B cell (primary cell): ENCODE measurements at regions not wholly inside any gene's neighbourhood (a gene's known extent, or its start where the extent isn't known, plus 50 kb on each side); places are given as distances from the start of the nearest gene placed in this dataset.

Experiments
- EZH2 ChIP-seq: IDR thresholded peaks from 2 replicates; pipeline ENCODE4 v1.6.1; 2012; ENCODE audit warnings: borderline replicate concordance, low read depth, mild to moderate bottlenecking, moderate library complexity, low read length; ENCODE audit not compliant: insufficient read depth, poor library complexity, severe bottlenecking
- TF ChIP-seq, protein P1 (sequence below): fragments of 200-600 bp; IDR thresholded peaks from one replicate; pipeline ENCODE4 v1.8.0; 2022; ENCODE audit warnings: antibody characterized with exemption, mild to moderate bottlenecking

DNA sequence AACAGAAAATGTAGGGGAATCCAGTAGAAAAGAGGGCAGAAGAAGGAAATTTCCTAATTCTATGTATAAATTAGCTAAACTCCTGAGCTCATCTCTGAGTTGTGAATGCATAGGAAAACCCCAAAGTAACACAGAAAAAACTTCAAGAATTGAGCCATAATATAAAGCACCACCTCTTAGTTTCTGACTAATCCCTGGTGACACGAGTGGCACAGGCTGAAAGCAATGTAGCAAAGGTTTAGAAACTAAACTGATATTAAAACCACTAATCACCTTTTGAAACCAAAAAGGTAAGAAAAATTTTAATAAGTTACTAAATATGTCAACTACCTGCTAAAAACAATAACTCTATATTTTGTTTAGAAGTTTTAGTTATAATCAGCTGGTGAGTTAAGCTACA is 255.6 kb upstream of the NECTIN3 start:
- TF ChIP-seq, protein P1, sequence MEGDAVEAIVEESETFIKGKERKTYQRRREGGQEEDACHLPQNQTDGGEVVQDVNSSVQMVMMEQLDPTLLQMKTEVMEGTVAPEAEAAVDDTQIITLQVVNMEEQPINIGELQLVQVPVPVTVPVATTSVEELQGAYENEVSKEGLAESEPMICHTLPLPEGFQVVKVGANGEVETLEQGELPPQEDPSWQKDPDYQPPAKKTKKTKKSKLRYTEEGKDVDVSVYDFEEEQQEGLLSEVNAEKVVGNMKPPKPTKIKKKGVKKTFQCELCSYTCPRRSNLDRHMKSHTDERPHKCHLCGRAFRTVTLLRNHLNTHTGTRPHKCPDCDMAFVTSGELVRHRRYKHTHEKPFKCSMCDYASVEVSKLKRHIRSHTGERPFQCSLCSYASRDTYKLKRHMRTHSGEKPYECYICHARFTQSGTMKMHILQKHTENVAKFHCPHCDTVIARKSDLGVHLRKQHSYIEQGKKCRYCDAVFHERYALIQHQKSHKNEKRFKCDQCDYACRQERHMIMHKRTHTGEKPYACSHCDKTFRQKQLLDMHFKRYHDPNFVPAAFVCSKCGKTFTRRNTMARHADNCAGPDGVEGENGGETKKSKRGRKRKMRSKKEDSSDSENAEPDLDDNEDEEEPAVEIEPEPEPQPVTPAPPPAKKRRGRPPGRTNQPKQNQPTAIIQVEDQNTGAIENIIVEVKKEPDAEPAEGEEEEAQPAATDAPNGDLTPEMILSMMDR: no peak
- TF ChIP-seq EZH2: no peak
